Esophagus squamous epithelium (tissue), 5 donors: ENCODE measurements at regions not wholly inside any gene's neighbourhood (a gene's known extent, or its start where the extent isn't known, plus 50 kb on each side); places are given as distances from the start of the nearest gene placed in this dataset.

ENCODE experiments used
- DNase-seq: peaks from one replicate; lab custom pipeline; 2025; lab: John Stamatoyannopoulos, UW
- H3K27ac ChIP-seq, 4 donors: fragments of 200-600 bp; sonication (generic); one replicate each; pipeline ENCODE4 v1.5.1; 2016 to 2019; ENCODE audit warnings: mild to moderate bottlenecking in 1 of 4
- H3K27me3 ChIP-seq, 4 donors: fragments of 200-600 bp; sonication (generic); 1 replicate in 3 of 4; 2 replicates in 1 of 4; pipeline versions ENCODE4 v1.5.1 to v1.6.0; 2017 to 2021; ENCODE audit warnings: antibody characterized with exemption in 1 of 4
- H3K36me3 ChIP-seq, 3 donors: fragments of 200-600 bp; sonication (generic); one replicate each; pipeline ENCODE4 v1.5.1; 2016 to 2019
- H3K4me1 ChIP-seq, 3 donors: fragments of 200-600 bp; sonication (generic); one replicate each; pipeline ENCODE4 v1.5.1; 2017 to 2019
- H3K4me3 ChIP-seq, 4 donors: fragments of 200-600 bp; sonication (generic); 1 replicate in 3 of 4; 2 replicates in 1 of 4; pipeline ENCODE4 v1.5.1; 2016 to 2019; ENCODE audit warnings: mild to moderate bottlenecking in 2 of 4, moderate library complexity in 1 of 4
- H3K9me3 ChIP-seq, 3 donors: fragments of 200-600 bp; sonication (generic); one replicate each; pipeline ENCODE4 v1.5.1; 2016 to 2019
- POLR2A ChIP-seq, 4 donors: fragments of 450-650 bp; IDR thresholded peaks; one replicate each; pipeline ENCODE4 v1.6.1; 2017; ENCODE audit warnings: antibody characterized with exemption in 4 of 4, mild to moderate bottlenecking in 4 of 4, moderate library complexity in 3 of 4
- WGBS, 2 donors: methylation state at CpG; one replicate each; pipeline ENCODE4 v1.1.5; 2018; 5-methylcytosine and 5-hydroxymethylcytosine counted together
- intact Hi-C: fragments of 100-400 bp; cut with DNase I; formaldehyde crosslinking; loops from one replicate; pipeline ENCODE4 v1.15.0; 2022
- TF ChIP-seq, protein P1 (sequence below), 6 experiments: fragments of 450-650 bp in 4 of 6; fragments of 200-600 bp in 2 of 6; sonication (generic) in 2 of 6; IDR thresholded peaks; one replicate each; pipeline ENCODE4 v1.5.1; 2016 to 2019; ENCODE audit warnings: antibody characterized with exemption in 6 of 6, mild to moderate bottlenecking in 4 of 6, moderate library complexity in 4 of 6
- donor health status: DM: yes; HTN: yes; CAD: no.

DNA sequence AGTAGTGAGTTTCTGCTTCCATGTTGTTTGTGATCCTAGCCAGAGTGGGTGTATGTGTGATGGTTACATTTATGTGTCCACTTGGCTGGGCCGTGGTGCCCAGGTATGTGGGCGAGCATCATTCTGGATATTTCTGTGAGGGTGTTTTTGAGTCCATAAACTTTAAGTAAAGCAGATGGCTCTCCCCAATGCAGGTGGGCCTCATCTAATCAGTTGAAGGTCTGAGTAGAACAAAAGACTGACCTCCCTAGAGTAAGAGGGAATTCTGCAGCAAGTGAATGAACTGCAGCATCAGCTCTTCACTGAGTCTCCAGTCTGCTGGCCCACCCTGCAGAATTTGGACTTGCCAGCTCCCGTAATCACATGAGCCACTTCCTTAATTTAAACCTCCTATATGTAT is 571.9 kb downstream of the ACTR3B start:
- H3K27me3 ChIP-seq = no peaks in the 10 kb centered on the region
- no peaks in the 10 kb centered on the region for H3K9me3 ChIP-seq
- 50 to 94% methylated on average over 2 to 3 of the region's 3 CpGs for WGBS, 2 donors
- no peaks in the 10 kb centered on the region for H3K36me3 ChIP-seq
- no peak for TF ChIP-seq POLR2A (IDR thresholded peaks at IDR 0.05)
- TF ChIP-seq, protein P1, sequence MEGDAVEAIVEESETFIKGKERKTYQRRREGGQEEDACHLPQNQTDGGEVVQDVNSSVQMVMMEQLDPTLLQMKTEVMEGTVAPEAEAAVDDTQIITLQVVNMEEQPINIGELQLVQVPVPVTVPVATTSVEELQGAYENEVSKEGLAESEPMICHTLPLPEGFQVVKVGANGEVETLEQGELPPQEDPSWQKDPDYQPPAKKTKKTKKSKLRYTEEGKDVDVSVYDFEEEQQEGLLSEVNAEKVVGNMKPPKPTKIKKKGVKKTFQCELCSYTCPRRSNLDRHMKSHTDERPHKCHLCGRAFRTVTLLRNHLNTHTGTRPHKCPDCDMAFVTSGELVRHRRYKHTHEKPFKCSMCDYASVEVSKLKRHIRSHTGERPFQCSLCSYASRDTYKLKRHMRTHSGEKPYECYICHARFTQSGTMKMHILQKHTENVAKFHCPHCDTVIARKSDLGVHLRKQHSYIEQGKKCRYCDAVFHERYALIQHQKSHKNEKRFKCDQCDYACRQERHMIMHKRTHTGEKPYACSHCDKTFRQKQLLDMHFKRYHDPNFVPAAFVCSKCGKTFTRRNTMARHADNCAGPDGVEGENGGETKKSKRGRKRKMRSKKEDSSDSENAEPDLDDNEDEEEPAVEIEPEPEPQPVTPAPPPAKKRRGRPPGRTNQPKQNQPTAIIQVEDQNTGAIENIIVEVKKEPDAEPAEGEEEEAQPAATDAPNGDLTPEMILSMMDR (IDR thresholded peaks at IDR 0.05) = no peak
- H3K27ac ChIP-seq = no peak overlapping the region
- no peaks in the 10 kb centered on the region for H3K4me1 ChIP-seq
- intact Hi-C loops = no loop called here
- no peak overlapping the region for H3K4me3 ChIP-seq
- DNase-seq = no peak

GRCh38 chr7:153354071-153354470 is 594.5 kb downstream of the ACTR3B start:
- Histone ChIP-seq H3K4me1 (peaks cover 0 to 7% (median 0%) of the 10 kb centered on the region in 3 donors), H3K9me3 (no peaks in the 10 kb centered on the region), H3K27ac (no peak overlapping the region), H3K27me3 (no peaks in the 10 kb centered on the region), H3K36me3 (no peaks in the 10 kb centered on the region), H3K4me3 (no peak overlapping the region)
- TF ChIP-seq, protein P1 (IDR thresholded peaks at IDR 0.05) = no peak
- no peak for TF ChIP-seq POLR2A (IDR thresholded peaks at IDR 0.05)
- intact Hi-C loops = no loop called here
- 82 to 83% methylated on average over 5 of the region's 5 CpGs for WGBS, 2 donors
- no peak for DNase-seq

DNA sequence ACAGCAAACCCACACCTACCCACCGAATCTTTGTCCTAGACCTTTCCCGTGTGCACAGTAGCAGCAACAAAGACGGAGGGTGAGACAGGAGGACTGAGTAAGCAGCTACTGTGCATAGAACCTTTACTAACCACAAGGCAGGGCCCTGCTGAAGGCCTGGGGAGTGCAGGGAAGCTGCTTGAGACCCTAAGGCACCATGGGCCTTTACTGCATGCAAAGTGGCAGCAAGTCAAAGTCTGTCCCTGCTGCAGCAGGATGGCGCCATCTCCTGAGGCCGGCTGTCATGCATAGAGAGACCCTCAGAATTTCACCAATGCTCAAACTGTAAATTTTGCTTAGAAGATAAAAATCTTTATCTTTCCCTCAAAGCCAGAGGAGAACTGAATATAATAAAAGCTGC is 610.5 kb downstream of the ACTR3B start:
- H3K4me1 ChIP-seq = no peaks in the 10 kb centered on the region
- no peak for DNase-seq
- intact Hi-C loops = no loop called here
- H3K27me3 ChIP-seq = no peaks in the 10 kb centered on the region
- H3K27ac ChIP-seq = no peak overlapping the region
- no peak for TF ChIP-seq POLR2A (IDR thresholded peaks at IDR 0.05)
- TF ChIP-seq, protein P1 (IDR thresholded peaks at IDR 0.05) = no peak
- no peak overlapping the region for H3K4me3 ChIP-seq
- no peaks in the 10 kb centered on the region for H3K36me3 ChIP-seq
- peaks cover 0 to 18% (median 0%) of the 10 kb centered on the region in 3 donors for H3K9me3 ChIP-seq
- WGBS, 2 donors = 57 to 67% methylated on average over 5 of the region's 5 CpGs

- TF ChIP-seq, protein P1 (IDR thresholded peaks at IDR 0.05) = no peak
- TF ChIP-seq POLR2A (IDR thresholded peaks at IDR 0.05) = no peak
- Histone ChIP-seq H3K4me3 (no peak overlapping the region), H3K27ac (no peak overlapping the region), H3K9me3 (no peaks in the 10 kb centered on the region), H3K36me3 (no peaks in the 10 kb centered on the region), H3K27me3 (no peaks in the 10 kb centered on the region), H3K4me1 (peaks cover 0 to 4% (median 0%) of the 10 kb centered on the region in 3 donors)
- no peak for DNase-seq
- intact Hi-C loops = no loop called here
- WGBS, 2 donors = 56 to 74% methylated on average over 7 of the region's 7 CpGs
Measured at GRCh38 chr7:153380636-153381035, 621.1 kb downstream of the ACTR3B start.

DNA sequence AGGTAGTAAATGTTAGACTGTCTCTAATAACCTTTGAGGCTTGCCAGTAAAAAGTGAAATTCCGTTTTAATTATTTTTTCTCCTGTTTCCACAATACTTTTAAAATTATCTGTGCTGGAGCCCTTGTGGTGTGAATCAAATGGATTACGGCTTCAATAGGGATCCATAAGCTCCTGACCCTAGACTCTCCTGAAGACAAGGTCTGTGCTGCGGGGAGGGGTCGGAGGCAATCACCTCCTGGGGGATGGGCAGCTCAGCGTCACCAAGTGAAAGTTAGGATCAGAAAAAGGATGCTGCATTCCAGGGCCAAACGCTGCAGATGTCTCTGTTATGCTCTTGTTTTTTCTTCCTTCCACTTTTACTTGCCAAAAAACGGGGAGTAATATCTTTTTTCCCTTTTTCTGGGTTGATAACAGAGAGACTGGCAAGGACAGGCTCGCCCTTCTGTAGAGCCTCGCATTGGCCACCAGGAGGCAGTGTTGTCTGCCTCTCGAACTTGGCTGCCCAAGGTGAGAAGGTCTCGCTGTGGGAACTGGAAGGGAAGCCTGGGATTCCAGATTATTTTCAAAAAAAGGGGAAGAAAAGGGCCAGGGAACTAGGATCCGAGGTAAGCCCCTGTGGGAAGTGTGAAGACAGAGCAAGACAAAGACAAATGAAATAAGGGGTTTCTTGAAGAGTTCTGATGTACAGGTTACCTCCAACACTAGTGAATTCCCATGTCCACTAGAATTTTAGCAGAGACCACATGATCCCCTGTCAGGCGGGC is 621.9 kb downstream of the ACTR3B start:
- DNase-seq = no peak
- H3K9me3 ChIP-seq = no peaks in the 10 kb centered on the region
- peaks cover 0 to 4% (median 0%) of the 10 kb centered on the region in 3 donors for H3K4me1 ChIP-seq
- H3K36me3 ChIP-seq = no peaks in the 10 kb centered on the region
- WGBS, 2 donors = 14 to 17% methylated on average over 12 to 13 of the region's 13 CpGs
- TF ChIP-seq, protein P1 (IDR thresholded peaks at IDR 0.05) = peak; percentile 28 to 75 (median 69)
- no peak for TF ChIP-seq POLR2A (IDR thresholded peaks at IDR 0.05)
- no peak overlapping the region for H3K27ac ChIP-seq
- H3K4me3 ChIP-seq = no peak overlapping the region
- intact Hi-C loops = no loop called here
- no peaks in the 10 kb centered on the region for H3K27me3 ChIP-seq
